Endothelial cell of umbilical vein (primary cell): ENCODE measurements at regions not wholly inside any gene's neighbourhood (a gene's known extent, or its start where the extent isn't known, plus 50 kb on each side); places are given as distances from the start of the nearest gene placed in this dataset.

ENCODE experiments used
- EZH2 ChIP-seq: IDR thresholded peaks from 2 replicates; pipeline ENCODE4 v1.6.1; 2012; ENCODE audit warnings: borderline replicate concordance, low read depth, mild to moderate bottlenecking, moderate library complexity, low read length, inconsistent platforms; ENCODE audit not compliant: severe bottlenecking
- FOS ChIP-seq: IDR thresholded peaks from 2 replicates; pipeline ENCODE4 v1.6.1; 2011; ENCODE audit warnings: mild to moderate bottlenecking, low read length, moderate library complexity, borderline replicate concordance; ENCODE audit not compliant: insufficient read depth
- GATA2 ChIP-seq: IDR thresholded peaks from 2 replicates; pipeline ENCODE4 v1.7.0; 2011; ENCODE audit warnings: low read depth, mild to moderate bottlenecking, moderate library complexity, mixed read lengths, low read length; ENCODE audit not compliant: insufficient read length, insufficient read depth
- JUN ChIP-seq: IDR thresholded peaks from 2 replicates; pipeline ENCODE4 v1.6.1; 2011; ENCODE audit warnings: borderline replicate concordance, low read depth; ENCODE audit not compliant: insufficient read length, insufficient read depth
- MYC ChIP-seq: IDR thresholded peaks from one replicate; pipeline ENCODE4 v1.6.1; 2011; ENCODE audit warnings: mild to moderate bottlenecking, low read depth, low read length
- POLR2A ChIP-seq: IDR thresholded peaks from 2 replicates; pipeline ENCODE4 v1.6.1; 2012; ENCODE audit warnings: low read depth, mild to moderate bottlenecking, control low read depth, low read length
- POLR2AphosphoS5 ChIP-seq: IDR thresholded peaks from 2 replicates; pipeline ENCODE4 v1.6.1; 2012; ENCODE audit warnings: low read depth, mild to moderate bottlenecking, control low read depth, low read length, moderate library complexity; ENCODE audit not compliant: insufficient read depth
- TF ChIP-seq, protein P1 (sequence below), 2 donors: IDR thresholded peaks; 1 replicate in 1 of 2; 2 replicates in 1 of 2; pipeline ENCODE4 v1.5.1; 2011; ENCODE audit warnings: low read length in 2 of 2, mild to moderate bottlenecking in 2 of 2, moderate library complexity in 2 of 2, control low read depth in 1 of 2, inconsistent platforms in 1 of 2, low read depth in 1 of 2; ENCODE audit not compliant: insufficient read depth in 1 of 2; ENCODE audit errors: extremely low read depth in 1 of 2
- TF ChIP-seq, protein P2 (sequence below): IDR thresholded peaks from 2 replicates; pipeline ENCODE4 v1.6.1; 2011; ENCODE audit not compliant: insufficient read depth, insufficient read length

DNA sequence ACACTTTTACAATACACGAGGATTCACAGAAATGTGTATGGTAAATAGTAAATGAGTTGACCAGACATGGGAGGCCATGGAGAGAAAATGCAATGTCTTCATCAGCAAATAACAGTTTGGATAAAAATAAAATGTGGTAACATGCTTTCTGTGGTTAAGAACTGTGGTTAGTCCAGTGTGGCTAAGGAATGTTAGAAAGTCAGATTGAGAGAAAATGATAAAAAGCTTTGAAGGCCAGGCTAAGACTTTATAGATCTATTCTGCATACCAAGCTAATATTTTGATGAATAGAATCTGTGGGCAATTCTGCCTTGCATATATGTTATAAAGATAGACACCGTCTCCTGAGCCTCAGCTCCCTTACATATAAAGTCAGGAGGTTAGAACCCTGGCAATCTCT lies 215.9 kb downstream of the SOX11 start:
- no peak for TF ChIP-seq FOS
- TF ChIP-seq POLR2AphosphoS5 = no peak
- TF ChIP-seq, protein P1, sequence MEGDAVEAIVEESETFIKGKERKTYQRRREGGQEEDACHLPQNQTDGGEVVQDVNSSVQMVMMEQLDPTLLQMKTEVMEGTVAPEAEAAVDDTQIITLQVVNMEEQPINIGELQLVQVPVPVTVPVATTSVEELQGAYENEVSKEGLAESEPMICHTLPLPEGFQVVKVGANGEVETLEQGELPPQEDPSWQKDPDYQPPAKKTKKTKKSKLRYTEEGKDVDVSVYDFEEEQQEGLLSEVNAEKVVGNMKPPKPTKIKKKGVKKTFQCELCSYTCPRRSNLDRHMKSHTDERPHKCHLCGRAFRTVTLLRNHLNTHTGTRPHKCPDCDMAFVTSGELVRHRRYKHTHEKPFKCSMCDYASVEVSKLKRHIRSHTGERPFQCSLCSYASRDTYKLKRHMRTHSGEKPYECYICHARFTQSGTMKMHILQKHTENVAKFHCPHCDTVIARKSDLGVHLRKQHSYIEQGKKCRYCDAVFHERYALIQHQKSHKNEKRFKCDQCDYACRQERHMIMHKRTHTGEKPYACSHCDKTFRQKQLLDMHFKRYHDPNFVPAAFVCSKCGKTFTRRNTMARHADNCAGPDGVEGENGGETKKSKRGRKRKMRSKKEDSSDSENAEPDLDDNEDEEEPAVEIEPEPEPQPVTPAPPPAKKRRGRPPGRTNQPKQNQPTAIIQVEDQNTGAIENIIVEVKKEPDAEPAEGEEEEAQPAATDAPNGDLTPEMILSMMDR (IDR thresholded peaks at IDR 0.05; ENCODE audit: extremely low read depth in 1 of 2, insufficient read depth in 1 of 2, low read depth in 1 of 2, low read length in 2 of 2) = no peak
- no peak for TF ChIP-seq POLR2A
- TF ChIP-seq GATA2 = no peak
- no peak for TF ChIP-seq JUN
- no peak for TF ChIP-seq EZH2
- TF ChIP-seq, protein P2, sequence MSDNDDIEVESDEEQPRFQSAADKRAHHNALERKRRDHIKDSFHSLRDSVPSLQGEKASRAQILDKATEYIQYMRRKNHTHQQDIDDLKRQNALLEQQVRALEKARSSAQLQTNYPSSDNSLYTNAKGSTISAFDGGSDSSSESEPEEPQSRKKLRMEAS = no peak
- no peak for TF ChIP-seq MYC
